ENCODE measurements at regions not wholly inside any gene's neighbourhood (a gene's known extent, or its start where the extent isn't known, plus 50 kb on each side); places are given as distances from the start of the nearest gene placed in this dataset.
"Not testable (repeated sequence)": the region's sequence is repeated elsewhere in the genome, so short reads cannot be mapped to it uniquely, and the experiment has no call there.

DNA sequence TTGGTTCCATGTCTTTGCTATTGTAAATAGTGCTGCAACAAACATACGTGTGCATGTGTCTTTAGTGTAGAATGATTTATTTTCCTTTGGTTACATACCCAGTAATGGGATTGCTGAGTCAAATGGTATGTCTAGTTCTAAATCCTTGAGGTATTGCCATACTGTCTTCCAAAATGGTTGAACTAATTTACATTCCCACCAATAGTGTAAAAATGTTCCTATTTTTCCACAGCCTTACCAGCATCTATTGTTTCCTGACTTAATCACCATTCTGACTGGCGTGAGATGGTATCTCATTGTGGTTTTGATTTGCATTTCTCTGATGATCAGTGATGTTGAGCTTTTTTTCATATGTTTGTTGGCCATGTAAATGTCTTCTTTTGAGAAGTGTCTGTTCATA lies 226.6 kb downstream of the ETAA1 start:
- not testable (repeated sequence) for TF ChIP-seq FOXS1 (CRISPR knock-in tag; IDR thresholded peaks at IDR 0.05)
- TF ChIP-seq, protein P1, sequence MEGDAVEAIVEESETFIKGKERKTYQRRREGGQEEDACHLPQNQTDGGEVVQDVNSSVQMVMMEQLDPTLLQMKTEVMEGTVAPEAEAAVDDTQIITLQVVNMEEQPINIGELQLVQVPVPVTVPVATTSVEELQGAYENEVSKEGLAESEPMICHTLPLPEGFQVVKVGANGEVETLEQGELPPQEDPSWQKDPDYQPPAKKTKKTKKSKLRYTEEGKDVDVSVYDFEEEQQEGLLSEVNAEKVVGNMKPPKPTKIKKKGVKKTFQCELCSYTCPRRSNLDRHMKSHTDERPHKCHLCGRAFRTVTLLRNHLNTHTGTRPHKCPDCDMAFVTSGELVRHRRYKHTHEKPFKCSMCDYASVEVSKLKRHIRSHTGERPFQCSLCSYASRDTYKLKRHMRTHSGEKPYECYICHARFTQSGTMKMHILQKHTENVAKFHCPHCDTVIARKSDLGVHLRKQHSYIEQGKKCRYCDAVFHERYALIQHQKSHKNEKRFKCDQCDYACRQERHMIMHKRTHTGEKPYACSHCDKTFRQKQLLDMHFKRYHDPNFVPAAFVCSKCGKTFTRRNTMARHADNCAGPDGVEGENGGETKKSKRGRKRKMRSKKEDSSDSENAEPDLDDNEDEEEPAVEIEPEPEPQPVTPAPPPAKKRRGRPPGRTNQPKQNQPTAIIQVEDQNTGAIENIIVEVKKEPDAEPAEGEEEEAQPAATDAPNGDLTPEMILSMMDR (IDR thresholded peaks at IDR 0.05): not testable (repeated sequence)
